ENCODE measurements at regions not wholly inside any gene's neighbourhood (a gene's known extent, or its start where the extent isn't known, plus 50 kb on each side); places are given as distances from the start of the nearest gene placed in this dataset.
A peak's percentile ranks its signal among the peaks of the same experiment; 100 is the strongest.

DNA sequence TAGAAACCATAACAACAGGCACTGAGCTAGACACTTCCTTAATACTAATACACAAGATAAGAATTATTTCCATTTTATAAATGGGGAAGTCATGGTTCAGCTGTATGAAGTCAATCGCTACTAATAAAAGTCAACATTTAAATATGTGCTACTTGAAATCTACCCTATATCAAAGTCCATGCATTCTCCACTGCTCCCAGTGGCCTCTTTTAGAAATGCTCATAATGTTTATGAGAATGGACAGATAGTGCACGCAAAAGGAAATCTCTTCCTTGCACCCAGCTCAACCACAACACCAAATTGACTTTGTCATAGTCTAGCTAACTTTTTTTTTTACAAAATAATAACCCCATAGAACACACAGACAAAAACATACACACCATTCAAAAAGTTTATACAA lies 281.7 kb upstream of the CXADR start (continued):
- no peak for TF ChIP-seq ZNF462 (CRISPR knock-in tag; IDR thresholded peaks at IDR 0.05)

GRCh38 chr21:17231771-17232170 lies 281.1 kb upstream of the CXADR start:
- Mint-ChIP-seq H3K9me3 (peaks cover 27% of the 10 kb centered on the region), H3K27me3 (ENCODE audit: insufficient read depth, low read depth, poor library complexity) (no peaks in the 10 kb centered on the region), H3K4me3 (no peak overlapping the region), H3K4me1 (no peaks in the 10 kb centered on the region), H3K27ac (no peak overlapping the region), H3K36me3 (ENCODE audit: low read depth) (peaks cover 10% of the 10 kb centered on the region; the same call in 2 of the 3 replicates)
- no peaks in the 10 kb centered on the region for H3K36me3 ChIP-seq (ENCODE audit: insufficient read depth)
- no peak overlapping the region for H3K27ac ChIP-seq (ENCODE audit: low read depth)
- 0 out of 2 replicates have a peak, but pooled peaks cover 3% of the 10 kb centered on the region for H3K9me2 ChIP-seq (ENCODE audit: insufficient read depth)
- ATAC-seq (no peak), DNase-seq (ENCODE audit: low spot score) (no peak)
- no peak overlapping the region for H3K4me2 ChIP-seq
- no peak overlapping the region for H3K4me3 ChIP-seq
- no peaks in the 10 kb centered on the region for H3F3A ChIP-seq (replicated peaks; ENCODE audit: low read depth)
- H3K27me3 ChIP-seq (ENCODE audit: insufficient read depth), result no peaks in the 10 kb centered on the region
- H2AFZ ChIP-seq, result peak overlapping the region; percentile 49; the same call in 1 of the 2 replicates
- H4K20me1 ChIP-seq (replicated peaks; ENCODE audit: insufficient read depth), result no peaks in the 10 kb centered on the region
- H3K79me2 ChIP-seq (replicated peaks; ENCODE audit: insufficient read depth), result no peaks in the 10 kb centered on the region
- H3K4me1 ChIP-seq (ENCODE audit: insufficient read depth), result no peaks in the 10 kb centered on the region
- TF ChIP-seq EZH2 (IDR thresholded peaks at IDR 0.05; ENCODE audit: low read depth, unreplicated experiment) (no peak), JUNB (IDR thresholded peaks at IDR 0.05; ENCODE audit: unreplicated experiment) (no peak), ZNF114 (CRISPR knock-in tag; IDR thresholded peaks at IDR 0.05) (no peak), ZNF331 (CRISPR knock-in tag; IDR thresholded peaks at IDR 0.05; ENCODE audit: low read depth) (no peak), ETS1 (IDR thresholded peaks at IDR 0.05) (no peak), EZH2phosphoT487 (IDR thresholded peaks at IDR 0.05; ENCODE audit: unreplicated experiment) (no peak), STAT1 (IDR thresholded peaks at IDR 0.05; ENCODE audit: unreplicated experiment) (no peak), POLR2AphosphoS5 (IDR thresholded peaks at IDR 0.05; ENCODE audit: low read depth) (no peak), CREB1 (CRISPR knock-in tag; IDR thresholded peaks at IDR 0.05; ENCODE audit: low read depth) (no peak)
- TF ChIP-seq, protein P1, sequence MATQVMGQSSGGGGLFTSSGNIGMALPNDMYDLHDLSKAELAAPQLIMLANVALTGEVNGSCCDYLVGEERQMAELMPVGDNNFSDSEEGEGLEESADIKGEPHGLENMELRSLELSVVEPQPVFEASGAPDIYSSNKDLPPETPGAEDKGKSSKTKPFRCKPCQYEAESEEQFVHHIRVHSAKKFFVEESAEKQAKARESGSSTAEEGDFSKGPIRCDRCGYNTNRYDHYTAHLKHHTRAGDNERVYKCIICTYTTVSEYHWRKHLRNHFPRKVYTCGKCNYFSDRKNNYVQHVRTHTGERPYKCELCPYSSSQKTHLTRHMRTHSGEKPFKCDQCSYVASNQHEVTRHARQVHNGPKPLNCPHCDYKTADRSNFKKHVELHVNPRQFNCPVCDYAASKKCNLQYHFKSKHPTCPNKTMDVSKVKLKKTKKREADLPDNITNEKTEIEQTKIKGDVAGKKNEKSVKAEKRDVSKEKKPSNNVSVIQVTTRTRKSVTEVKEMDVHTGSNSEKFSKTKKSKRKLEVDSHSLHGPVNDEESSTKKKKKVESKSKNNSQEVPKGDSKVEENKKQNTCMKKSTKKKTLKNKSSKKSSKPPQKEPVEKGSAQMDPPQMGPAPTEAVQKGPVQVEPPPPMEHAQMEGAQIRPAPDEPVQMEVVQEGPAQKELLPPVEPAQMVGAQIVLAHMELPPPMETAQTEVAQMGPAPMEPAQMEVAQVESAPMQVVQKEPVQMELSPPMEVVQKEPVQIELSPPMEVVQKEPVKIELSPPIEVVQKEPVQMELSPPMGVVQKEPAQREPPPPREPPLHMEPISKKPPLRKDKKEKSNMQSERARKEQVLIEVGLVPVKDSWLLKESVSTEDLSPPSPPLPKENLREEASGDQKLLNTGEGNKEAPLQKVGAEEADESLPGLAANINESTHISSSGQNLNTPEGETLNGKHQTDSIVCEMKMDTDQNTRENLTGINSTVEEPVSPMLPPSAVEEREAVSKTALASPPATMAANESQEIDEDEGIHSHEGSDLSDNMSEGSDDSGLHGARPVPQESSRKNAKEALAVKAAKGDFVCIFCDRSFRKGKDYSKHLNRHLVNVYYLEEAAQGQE (IDR thresholded peaks at IDR 0.05; ENCODE audit: unreplicated experiment), result no peak
- TF ChIP-seq, protein P2, sequence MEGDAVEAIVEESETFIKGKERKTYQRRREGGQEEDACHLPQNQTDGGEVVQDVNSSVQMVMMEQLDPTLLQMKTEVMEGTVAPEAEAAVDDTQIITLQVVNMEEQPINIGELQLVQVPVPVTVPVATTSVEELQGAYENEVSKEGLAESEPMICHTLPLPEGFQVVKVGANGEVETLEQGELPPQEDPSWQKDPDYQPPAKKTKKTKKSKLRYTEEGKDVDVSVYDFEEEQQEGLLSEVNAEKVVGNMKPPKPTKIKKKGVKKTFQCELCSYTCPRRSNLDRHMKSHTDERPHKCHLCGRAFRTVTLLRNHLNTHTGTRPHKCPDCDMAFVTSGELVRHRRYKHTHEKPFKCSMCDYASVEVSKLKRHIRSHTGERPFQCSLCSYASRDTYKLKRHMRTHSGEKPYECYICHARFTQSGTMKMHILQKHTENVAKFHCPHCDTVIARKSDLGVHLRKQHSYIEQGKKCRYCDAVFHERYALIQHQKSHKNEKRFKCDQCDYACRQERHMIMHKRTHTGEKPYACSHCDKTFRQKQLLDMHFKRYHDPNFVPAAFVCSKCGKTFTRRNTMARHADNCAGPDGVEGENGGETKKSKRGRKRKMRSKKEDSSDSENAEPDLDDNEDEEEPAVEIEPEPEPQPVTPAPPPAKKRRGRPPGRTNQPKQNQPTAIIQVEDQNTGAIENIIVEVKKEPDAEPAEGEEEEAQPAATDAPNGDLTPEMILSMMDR (conservative IDR thresholded peaks at IDR 0.05; ENCODE audit: low read depth in 2 of 2), result no peak

Measured in GM23338 (cell line).